CD8-positive, alpha-beta memory T cell (primary cell): ENCODE measurements at regions not wholly inside any gene's neighbourhood (a gene's known extent, or its start where the extent isn't known, plus 50 kb on each side); places are given as distances from the start of the nearest gene placed in this dataset.

Experiments
- CTCF ChIA-PET: fragments of 350-600 bp; sonication (Branson Sonifier 250); formaldehyde crosslinking; loops from one replicate; lab custom pipeline; 2021; ENCODE audit warnings: antibody characterized with exemption; lab: Charles Lee
- POLR2A ChIA-PET: fragments of 350-600 bp; sonication (Branson Sonifier 250); formaldehyde crosslinking; loops from one replicate; lab custom pipeline; 2021; ENCODE audit warnings: antibody characterized with exemption; lab: Charles Lee
- DNase-seq, 5 donors: peaks; one replicate each; pipeline versions ENCODE4 v3.0.0 to v3.0.0-alpha.2; 2020 to 2022; ENCODE audit warnings: mixed read lengths in 1 of 5
- H3K27ac ChIP-seq: one replicate; pipeline ENCODE4 v1.7.0; 2013; ENCODE audit warnings: low read depth, mild to moderate bottlenecking, low read length, moderate library complexity
- H3K27me3 ChIP-seq: 2 replicates; pipeline ENCODE4 v1.7.0; 2013; ENCODE audit warnings: low read length, mild to moderate bottlenecking; ENCODE audit not compliant: insufficient read depth, poor library complexity, severe bottlenecking
- H3K36me3 ChIP-seq: 2 replicates; pipeline ENCODE4 v1.7.0; 2013; ENCODE audit warnings: mild to moderate bottlenecking, low read length, moderate library complexity; ENCODE audit not compliant: insufficient read depth
- H3K4me1 ChIP-seq: 2 replicates; pipeline ENCODE4 v1.7.0; 2013; ENCODE audit warnings: mild to moderate bottlenecking, low read length, moderate library complexity; ENCODE audit not compliant: insufficient read depth
- H3K4me3 ChIP-seq: 2 replicates; pipeline ENCODE4 v1.7.0; 2013; ENCODE audit warnings: mild to moderate bottlenecking, low read length
- H3K9me3 ChIP-seq: 2 replicates; pipeline ENCODE4 v1.7.0; 2013; ENCODE audit warnings: mild to moderate bottlenecking, low read length
- H3K27ac Mint-ChIP-seq, 8 donors: one replicate each; pipeline ENCODE4 v1.8.0; 2020 to 2021; ENCODE audit warnings: mixed read lengths in 8 of 8, mild to moderate bottlenecking in 6 of 8, inconsistent platforms in 3 of 8, moderate library complexity in 3 of 8
- H3K27me3 Mint-ChIP-seq, 2 donors: one replicate each; pipeline ENCODE4 v1.8.0; 2020 to 2021; ENCODE audit warnings: mixed read lengths in 2 of 2, mild to moderate bottlenecking in 1 of 2, moderate library complexity in 1 of 2
- H3K36me3 Mint-ChIP-seq, 3 donors: one replicate each; pipeline ENCODE4 v1.8.0; 2020 to 2021; ENCODE audit warnings: mixed read lengths in 3 of 3, inconsistent platforms in 1 of 3, mild to moderate bottlenecking in 1 of 3
- H3K4me1 Mint-ChIP-seq, 3 donors: one replicate each; pipeline ENCODE4 v1.8.0; 2020 to 2021; ENCODE audit warnings: mixed read lengths in 3 of 3, inconsistent platforms in 1 of 3, mild to moderate bottlenecking in 1 of 3
- H3K4me3 Mint-ChIP-seq, 7 donors: one replicate each; pipeline ENCODE4 v1.8.0; 2020 to 2021; ENCODE audit warnings: mixed read lengths in 7 of 7, mild to moderate bottlenecking in 6 of 7, moderate library complexity in 4 of 7, inconsistent platforms in 2 of 7
- H3K9me3 Mint-ChIP-seq, 5 donors: one replicate each; pipeline ENCODE4 v1.8.0; 2020 to 2022; ENCODE audit warnings: mixed read lengths in 5 of 5, mild to moderate bottlenecking in 3 of 5, moderate library complexity in 2 of 5, inconsistent platforms in 1 of 5

DNA sequence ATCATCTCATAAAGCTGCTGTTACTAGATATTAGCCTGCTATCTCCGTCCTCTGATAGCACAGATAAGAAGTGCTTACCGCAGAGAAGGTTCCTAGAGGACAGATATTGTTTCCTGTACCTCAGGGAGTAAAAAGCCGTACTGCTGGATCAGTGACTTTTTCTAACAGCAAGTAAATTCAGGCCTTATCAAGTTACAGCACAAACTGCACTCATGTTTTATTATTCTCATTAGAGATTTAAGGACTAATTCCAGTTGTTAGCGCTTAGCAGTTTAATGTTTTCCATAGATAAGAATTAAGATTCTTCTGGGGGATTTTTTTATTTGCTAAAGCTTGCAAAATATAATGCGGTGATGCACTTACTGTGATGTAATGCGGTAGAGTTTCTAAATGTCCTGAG is 119.0 kb upstream of the OBI1 start:
- H3K27me3 Mint-ChIP-seq: peaks cover 3 to 25% of the 10 kb centered on the region in 2 donors
- Histone ChIP-seq H3K9me3 (no peaks in the 10 kb centered on the region), H3K27ac (no peak overlapping the region), H3K27me3 (no peaks in the 10 kb centered on the region), H3K36me3 (no peaks in the 10 kb centered on the region), H3K4me1 (no peaks in the 10 kb centered on the region), H3K4me3 (no peak overlapping the region)
- CTCF ChIA-PET: no interaction called here
- H3K36me3 Mint-ChIP-seq: no peaks in the 10 kb centered on the region
- POLR2A ChIA-PET: no interaction called here
- no peak overlapping the region for H3K4me3 Mint-ChIP-seq
- no peak for DNase-seq
- H3K9me3 Mint-ChIP-seq: no peaks in the 10 kb centered on the region
- H3K4me1 Mint-ChIP-seq: no peaks in the 10 kb centered on the region
- H3K27ac Mint-ChIP-seq: no peak overlapping the region

DNA sequence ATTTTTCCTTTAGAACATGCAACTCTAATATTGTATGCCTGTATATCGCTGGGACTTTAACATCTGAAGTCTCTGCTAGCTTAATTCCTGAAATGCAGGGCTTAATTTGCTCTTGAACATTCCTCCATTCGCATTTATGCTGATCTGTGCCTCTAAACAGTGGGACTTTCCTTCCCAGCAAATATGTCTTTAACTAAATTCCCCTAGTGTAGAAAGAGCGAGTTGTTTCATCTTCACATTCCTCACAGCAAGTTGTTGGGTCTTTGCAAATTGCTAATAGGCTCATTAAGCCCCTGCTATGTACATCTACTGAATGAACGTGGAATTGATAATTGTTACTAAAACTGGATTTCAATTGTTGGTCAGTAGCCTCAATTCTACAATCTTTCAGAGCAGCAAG is 118.4 kb upstream of the OBI1 start:
- Histone ChIP-seq H3K27ac (no peak overlapping the region), H3K4me1 (no peaks in the 10 kb centered on the region), H3K27me3 (no peaks in the 10 kb centered on the region), H3K9me3 (no peaks in the 10 kb centered on the region), H3K4me3 (no peak overlapping the region), H3K36me3 (no peaks in the 10 kb centered on the region)
- no peak for DNase-seq
- Mint-ChIP-seq H3K27me3 (peaks cover 3 to 22% of the 10 kb centered on the region in 2 donors), H3K4me3 (no peak overlapping the region), H3K9me3 (no peaks in the 10 kb centered on the region), H3K27ac (no peak overlapping the region), H3K36me3 (no peaks in the 10 kb centered on the region), H3K4me1 (no peaks in the 10 kb centered on the region)
- ChIA-PET CTCF (no interaction called here), POLR2A (no interaction called here)

DNA sequence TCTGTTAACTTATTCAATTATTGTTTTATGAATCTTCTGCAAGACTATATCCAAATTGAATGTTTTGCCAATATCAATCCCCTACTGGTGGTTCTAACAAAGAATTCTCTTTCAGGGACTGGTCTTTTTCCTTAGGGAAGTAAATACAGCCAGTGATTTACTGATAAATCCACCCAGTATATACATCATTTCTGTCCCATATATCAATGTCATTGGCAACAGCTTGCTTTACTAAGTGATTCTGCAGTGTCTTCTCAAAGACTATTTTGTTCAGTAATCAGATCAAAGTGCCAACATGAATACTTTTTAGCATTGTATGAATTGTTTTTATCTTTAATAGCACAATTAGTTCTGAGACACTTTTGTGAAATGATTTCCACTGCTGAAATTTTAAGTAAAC is 114.0 kb upstream of the OBI1 start:
- Histone ChIP-seq H3K27me3 (no peaks in the 10 kb centered on the region), H3K4me1 (no peaks in the 10 kb centered on the region), H3K4me3 (no peak overlapping the region), H3K27ac (no peak overlapping the region), H3K36me3 (no peaks in the 10 kb centered on the region), H3K9me3 (no peaks in the 10 kb centered on the region)
- POLR2A ChIA-PET: no interaction called here
- no peak for DNase-seq
- no peak overlapping the region for H3K4me3 Mint-ChIP-seq
- CTCF ChIA-PET: no interaction called here
- peaks cover 5 to 18% of the 10 kb centered on the region in 2 donors for H3K27me3 Mint-ChIP-seq
- no peak overlapping the region for H3K27ac Mint-ChIP-seq
- no peaks in the 10 kb centered on the region for H3K9me3 Mint-ChIP-seq
- no peaks in the 10 kb centered on the region for H3K4me1 Mint-ChIP-seq
- no peaks in the 10 kb centered on the region for H3K36me3 Mint-ChIP-seq

DNA sequence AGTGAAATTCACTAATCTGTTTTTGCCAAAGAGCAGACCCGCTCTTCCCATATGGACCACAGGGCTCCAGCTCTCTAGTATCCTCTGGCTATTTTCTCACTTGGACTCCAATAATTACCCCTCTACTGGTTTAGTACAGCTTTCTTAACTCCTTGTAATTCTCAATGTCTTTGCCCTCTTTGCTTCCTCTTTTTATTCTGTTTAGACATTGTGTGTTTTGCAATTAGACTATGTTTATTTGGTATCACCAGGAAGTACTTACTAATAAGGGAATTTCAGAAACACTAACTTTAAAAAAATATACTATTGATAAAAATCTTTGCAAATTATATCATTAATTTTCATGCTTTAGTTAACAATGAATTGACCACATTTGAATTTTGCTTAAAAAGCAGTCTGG is 111.6 kb upstream of the OBI1 start:
- no peak overlapping the region for H3K4me3 Mint-ChIP-seq
- Histone ChIP-seq H3K9me3 (no peaks in the 10 kb centered on the region), H3K36me3 (no peaks in the 10 kb centered on the region), H3K4me1 (no peaks in the 10 kb centered on the region), H3K4me3 (no peak overlapping the region), H3K27me3 (no peaks in the 10 kb centered on the region), H3K27ac (no peak overlapping the region)
- H3K27me3 Mint-ChIP-seq: peaks cover 5 to 25% of the 10 kb centered on the region in 2 donors
- ChIA-PET POLR2A (no interaction called here), CTCF (no interaction called here)
- no peaks in the 10 kb centered on the region for H3K36me3 Mint-ChIP-seq
- DNase-seq: no peak
- no peaks in the 10 kb centered on the region for H3K9me3 Mint-ChIP-seq
- no peaks in the 10 kb centered on the region for H3K4me1 Mint-ChIP-seq
- no peak overlapping the region for H3K27ac Mint-ChIP-seq

DNA sequence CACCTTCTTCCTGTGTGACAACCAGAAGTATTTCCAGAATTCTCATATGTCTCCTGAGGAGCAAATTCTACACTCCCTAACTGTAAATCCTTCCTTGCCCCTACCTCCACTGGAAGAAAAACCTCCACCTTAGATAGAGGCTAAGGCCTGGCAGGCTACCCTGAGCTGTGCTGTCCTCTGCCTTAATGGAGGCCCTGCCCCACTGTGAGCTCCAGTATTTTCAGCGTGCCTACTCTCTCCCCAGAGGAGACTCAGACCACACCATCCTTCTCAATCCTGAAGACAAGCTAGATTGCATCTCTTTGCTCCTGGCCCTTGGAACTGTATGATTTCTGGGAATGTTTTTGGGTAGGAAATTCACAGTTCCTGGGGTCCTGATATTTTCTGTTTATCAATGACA is 110.0 kb upstream of the OBI1 start:
- no peaks in the 10 kb centered on the region for H3K4me1 ChIP-seq
- H3K9me3 ChIP-seq: no peaks in the 10 kb centered on the region
- no peaks in the 10 kb centered on the region for H3K9me3 Mint-ChIP-seq
- no peaks in the 10 kb centered on the region for H3K27me3 ChIP-seq
- H3K4me3 ChIP-seq: no peak overlapping the region
- CTCF ChIA-PET: no interaction called here
- POLR2A ChIA-PET: no interaction called here
- H3K4me1 Mint-ChIP-seq: no peaks in the 10 kb centered on the region
- no peak overlapping the region for H3K27ac Mint-ChIP-seq
- no peak overlapping the region for H3K27ac ChIP-seq
- H3K36me3 Mint-ChIP-seq: no peaks in the 10 kb centered on the region
- no peaks in the 10 kb centered on the region for H3K36me3 ChIP-seq
- no peak overlapping the region for H3K4me3 Mint-ChIP-seq
- no peak for DNase-seq
- peaks cover 5 to 23% of the 10 kb centered on the region in 2 donors for H3K27me3 Mint-ChIP-seq

DNA sequence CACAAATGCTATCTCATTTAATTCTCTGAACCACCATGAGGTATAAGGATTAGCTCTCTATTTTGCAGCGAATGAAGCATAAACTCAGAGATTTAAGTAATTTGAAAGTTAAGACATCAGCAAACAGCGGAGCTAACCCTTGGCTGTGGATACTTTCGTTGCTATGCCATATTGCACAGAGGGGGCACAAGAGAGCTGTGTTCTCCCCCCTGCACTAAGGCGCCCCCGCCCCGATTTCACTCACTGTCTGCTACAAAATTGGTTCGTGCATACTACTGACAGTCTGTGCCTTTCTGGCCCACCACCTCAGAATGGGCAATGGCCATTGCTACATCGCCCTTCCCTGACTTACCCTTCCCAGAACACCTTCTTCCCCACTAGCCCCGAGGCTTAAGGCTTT is 105.7 kb upstream of the OBI1 start:
- no peaks in the 10 kb centered on the region for H3K36me3 Mint-ChIP-seq
- Histone ChIP-seq H3K4me3 (no peak overlapping the region), H3K27ac (no peak overlapping the region), H3K9me3 (no peaks in the 10 kb centered on the region), H3K36me3 (no peaks in the 10 kb centered on the region), H3K4me1 (no peaks in the 10 kb centered on the region), H3K27me3 (no peaks in the 10 kb centered on the region)
- peaks cover 4 to 28% of the 10 kb centered on the region in 2 donors for H3K27me3 Mint-ChIP-seq
- POLR2A ChIA-PET: no interaction called here
- H3K9me3 Mint-ChIP-seq: no peaks in the 10 kb centered on the region
- no peak overlapping the region for H3K4me3 Mint-ChIP-seq
- CTCF ChIA-PET: no interaction called here
- DNase-seq: no peak
- H3K4me1 Mint-ChIP-seq: no peaks in the 10 kb centered on the region
- H3K27ac Mint-ChIP-seq: no peak overlapping the region

DNA sequence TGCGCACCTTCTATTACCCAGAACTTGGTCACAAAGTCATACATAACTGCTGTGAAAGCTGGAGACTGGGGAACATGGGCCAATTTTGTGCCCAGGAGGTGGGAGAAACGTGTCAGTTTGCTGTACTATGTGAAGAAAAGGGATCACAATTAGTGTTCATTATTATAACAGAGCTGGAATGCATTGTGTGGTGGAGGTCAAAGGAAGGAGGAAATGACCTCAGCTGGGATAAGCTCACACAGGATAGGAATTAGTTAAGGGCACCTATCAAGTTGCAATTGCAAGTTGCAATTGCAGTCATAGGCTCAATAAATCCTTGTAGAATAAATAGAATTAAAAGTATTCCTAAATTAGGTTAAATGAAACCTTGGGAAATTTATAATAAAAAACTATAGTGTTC is 103.9 kb upstream of the OBI1 start:
- Mint-ChIP-seq H3K9me3 (no peaks in the 10 kb centered on the region), H3K36me3 (no peaks in the 10 kb centered on the region), H3K27ac (no peak overlapping the region), H3K27me3 (peaks cover 0 to 18% of the 10 kb centered on the region in 2 donors), H3K4me1 (no peaks in the 10 kb centered on the region), H3K4me3 (no peak overlapping the region)
- Histone ChIP-seq H3K9me3 (no peaks in the 10 kb centered on the region), H3K36me3 (no peaks in the 10 kb centered on the region), H3K27ac (no peak overlapping the region), H3K4me1 (no peaks in the 10 kb centered on the region), H3K27me3 (no peaks in the 10 kb centered on the region), H3K4me3 (no peak overlapping the region)
- no peak for DNase-seq
- ChIA-PET CTCF (no interaction called here), POLR2A (no interaction called here)

DNA sequence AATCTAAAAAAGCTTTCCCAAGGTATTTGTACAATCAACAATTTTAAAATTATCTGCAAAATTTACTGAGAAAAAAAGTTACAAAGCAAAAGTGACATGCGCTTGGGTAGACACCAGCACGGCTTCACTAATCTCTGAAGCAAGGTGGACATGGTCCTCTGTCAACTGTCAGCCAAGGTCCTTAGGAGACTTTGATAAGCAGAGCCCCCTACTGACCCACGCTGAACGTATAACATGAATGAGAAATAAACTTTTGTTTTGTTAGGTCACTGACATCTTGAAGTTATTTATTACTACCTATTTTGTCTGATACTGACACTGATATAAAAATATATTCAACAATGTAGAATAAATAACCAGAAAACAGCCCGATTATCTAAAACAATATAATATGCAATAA is 100.7 kb upstream of the OBI1 start:
- no peaks in the 10 kb centered on the region for H3K4me1 ChIP-seq
- Mint-ChIP-seq H3K4me3 (no peak overlapping the region), H3K4me1 (no peaks in the 10 kb centered on the region), H3K27ac (no peak overlapping the region), H3K9me3 (no peaks in the 10 kb centered on the region), H3K27me3 (peaks cover 2 to 12% of the 10 kb centered on the region in 2 donors), H3K36me3 (no peaks in the 10 kb centered on the region)
- H3K27ac ChIP-seq: no peak overlapping the region
- H3K27me3 ChIP-seq: no peaks in the 10 kb centered on the region
- ChIA-PET CTCF (no interaction called here), POLR2A (no interaction called here)
- no peaks in the 10 kb centered on the region for H3K36me3 ChIP-seq
- no peak overlapping the region for H3K4me3 ChIP-seq
- no peaks in the 10 kb centered on the region for H3K9me3 ChIP-seq
- DNase-seq: no peak

DNA sequence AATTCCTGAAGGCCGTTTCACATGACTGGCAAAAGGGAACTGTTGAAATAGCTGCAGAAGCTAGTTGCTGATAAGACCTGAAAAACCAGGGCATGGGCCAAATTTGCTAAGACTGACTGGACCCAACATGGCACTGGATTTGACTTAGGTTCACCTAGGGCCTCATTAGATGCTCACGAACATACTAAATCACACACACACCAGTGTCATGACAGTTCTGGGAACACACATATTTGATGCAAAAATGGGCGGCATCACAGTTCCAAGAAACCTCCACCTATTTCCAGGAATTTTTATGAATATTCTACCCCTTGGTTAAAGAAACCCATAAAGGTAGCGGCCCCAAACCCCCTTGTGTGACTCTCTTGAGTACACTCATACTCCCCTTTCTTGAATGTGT is 99.6 kb upstream of the OBI1 start:
- Histone ChIP-seq H3K9me3 (no peaks in the 10 kb centered on the region), H3K27ac (no peak overlapping the region), H3K36me3 (no peaks in the 10 kb centered on the region), H3K27me3 (no peaks in the 10 kb centered on the region), H3K4me3 (no peak overlapping the region), H3K4me1 (no peaks in the 10 kb centered on the region)
- peaks cover 0 to 2% (median 0%) of the 10 kb centered on the region in 5 donors for H3K9me3 Mint-ChIP-seq
- CTCF ChIA-PET: no interaction called here
- no peak overlapping the region for H3K4me3 Mint-ChIP-seq
- H3K27me3 Mint-ChIP-seq: peaks cover 2 to 11% of the 10 kb centered on the region in 2 donors
- H3K4me1 Mint-ChIP-seq: no peaks in the 10 kb centered on the region
- no peaks in the 10 kb centered on the region for H3K36me3 Mint-ChIP-seq
- no peak for DNase-seq
- POLR2A ChIA-PET: no interaction called here
- no peak overlapping the region for H3K27ac Mint-ChIP-seq
